KMS-11 (cell line): ENCODE measurements at regions not wholly inside any gene's neighbourhood (a gene's known extent, or its start where the extent isn't known, plus 50 kb on each side); places are given as distances from the start of the nearest gene placed in this dataset.

Experiments
- H2AFZ ChIP-seq: fragments of 200-600 bp; sonication (generic); 2 replicates; pipeline ENCODE4 v1.6.1; 2016; ENCODE audit warnings: antibody characterized with exemption, mixed run types, low read depth
- H3K27ac ChIP-seq: fragments of 200-600 bp; sonication (generic); 2 replicates; pipeline ENCODE4 v1.6.1; 2016; ENCODE audit warnings: mild to moderate bottlenecking, mixed run types
- H3K27me3 ChIP-seq: fragments of 200-600 bp; sonication (generic); 2 replicates; pipeline ENCODE4 v1.6.1; 2017; ENCODE audit warnings: mild to moderate bottlenecking, low read depth, mixed run types, moderate library complexity; ENCODE audit not compliant: insufficient read depth
- H3K36me3 ChIP-seq: fragments of 200-600 bp; sonication (generic); 2 replicates; pipeline ENCODE4 v1.6.1; 2017; ENCODE audit warnings: mild to moderate bottlenecking, mixed run types; ENCODE audit not compliant: insufficient read depth
- H3K4me1 ChIP-seq: fragments of 200-600 bp; sonication (generic); 2 replicates; pipeline ENCODE4 v1.6.1; 2016; ENCODE audit warnings: mild to moderate bottlenecking, low read depth, mixed run types; ENCODE audit not compliant: poor library complexity, severe bottlenecking
- H3K4me2 ChIP-seq: fragments of 200-600 bp; sonication (generic); 2 replicates; pipeline ENCODE4 v1.7.0; 2016; ENCODE audit warnings: mild to moderate bottlenecking, mixed run types
- H3K4me3 ChIP-seq: fragments of 200-600 bp; sonication (generic); IDR thresholded peaks from 2 replicates; pipeline ENCODE4 v1.6.1; 2017; ENCODE audit warnings: low read depth, low read length, mixed read lengths; ENCODE audit not compliant: insufficient read depth
- H3K79me2 ChIP-seq: fragments of 200-600 bp; sonication (generic); 2 replicates; pipeline ENCODE4 v1.6.1; 2016; ENCODE audit warnings: low read depth, mixed run types; ENCODE audit not compliant: insufficient read depth
- H3K9ac ChIP-seq: fragments of 200-600 bp; sonication (generic); 2 replicates; pipeline ENCODE4 v1.6.1; 2016; ENCODE audit warnings: mild to moderate bottlenecking, mixed run types
- H4K20me1 ChIP-seq: fragments of 200-600 bp; sonication (generic); 2 replicates; pipeline ENCODE4 v1.6.1; 2016; ENCODE audit warnings: mild to moderate bottlenecking, mixed run types; ENCODE audit not compliant: insufficient read depth
- TF ChIP-seq, protein P1 (sequence below): fragments of 200-600 bp; sonication (generic); conservative IDR thresholded peaks from 2 replicates; pipeline ENCODE4 v1.6.1; 2017; ENCODE audit warnings: low read depth, mild to moderate bottlenecking, antibody characterized with exemption, low read length, moderate library complexity, mixed read lengths

- Histone ChIP-seq H3K4me1 (no peaks in the 10 kb centered on the region), H4K20me1 (no peaks in the 10 kb centered on the region), H2AFZ (no peak overlapping the region), H3K4me3 (no peak overlapping the region), H3K27me3 (no peaks in the 10 kb centered on the region), H3K27ac (no peak overlapping the region), H3K4me2 (no peak overlapping the region), H3K79me2 (no peaks in the 10 kb centered on the region), H3K36me3 (no peaks in the 10 kb centered on the region), H3K9ac (no peak overlapping the region)
- TF ChIP-seq, protein P1, sequence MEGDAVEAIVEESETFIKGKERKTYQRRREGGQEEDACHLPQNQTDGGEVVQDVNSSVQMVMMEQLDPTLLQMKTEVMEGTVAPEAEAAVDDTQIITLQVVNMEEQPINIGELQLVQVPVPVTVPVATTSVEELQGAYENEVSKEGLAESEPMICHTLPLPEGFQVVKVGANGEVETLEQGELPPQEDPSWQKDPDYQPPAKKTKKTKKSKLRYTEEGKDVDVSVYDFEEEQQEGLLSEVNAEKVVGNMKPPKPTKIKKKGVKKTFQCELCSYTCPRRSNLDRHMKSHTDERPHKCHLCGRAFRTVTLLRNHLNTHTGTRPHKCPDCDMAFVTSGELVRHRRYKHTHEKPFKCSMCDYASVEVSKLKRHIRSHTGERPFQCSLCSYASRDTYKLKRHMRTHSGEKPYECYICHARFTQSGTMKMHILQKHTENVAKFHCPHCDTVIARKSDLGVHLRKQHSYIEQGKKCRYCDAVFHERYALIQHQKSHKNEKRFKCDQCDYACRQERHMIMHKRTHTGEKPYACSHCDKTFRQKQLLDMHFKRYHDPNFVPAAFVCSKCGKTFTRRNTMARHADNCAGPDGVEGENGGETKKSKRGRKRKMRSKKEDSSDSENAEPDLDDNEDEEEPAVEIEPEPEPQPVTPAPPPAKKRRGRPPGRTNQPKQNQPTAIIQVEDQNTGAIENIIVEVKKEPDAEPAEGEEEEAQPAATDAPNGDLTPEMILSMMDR = no peak
Measured at GRCh38 chr7:16300361-16300895, 120.9 kb downstream of the CRPPA start.

DNA sequence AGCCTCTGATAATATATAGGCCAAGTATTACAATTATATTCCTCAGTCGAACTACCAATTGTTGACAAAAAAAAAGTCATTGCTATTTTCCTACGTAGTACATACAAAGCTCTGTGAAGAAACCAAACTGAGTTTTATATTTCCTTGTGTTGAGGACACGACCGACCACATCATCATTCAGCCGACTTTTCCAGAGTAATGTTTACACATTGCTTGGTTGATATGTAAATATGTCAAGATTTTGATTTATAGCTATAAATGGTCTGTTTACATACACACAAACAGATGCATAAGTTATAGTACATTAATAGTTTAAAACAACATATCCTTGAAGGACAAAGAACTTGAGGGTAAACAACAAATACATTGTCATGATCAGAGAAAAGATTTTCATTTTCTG lies 121.5 kb downstream of the CRPPA start:
- no peak overlapping the region for H3K9ac ChIP-seq
- no peaks in the 10 kb centered on the region for H3K79me2 ChIP-seq
- TF ChIP-seq, protein P1 = no peak
- H3K27me3 ChIP-seq = no peaks in the 10 kb centered on the region
- H3K4me2 ChIP-seq = no peak overlapping the region
- H3K4me3 ChIP-seq = no peak overlapping the region
- no peak overlapping the region for H3K27ac ChIP-seq
- H2AFZ ChIP-seq = no peak overlapping the region
- H3K4me1 ChIP-seq = no peaks in the 10 kb centered on the region
- H3K36me3 ChIP-seq = no peaks in the 10 kb centered on the region
- no peaks in the 10 kb centered on the region for H4K20me1 ChIP-seq

DNA sequence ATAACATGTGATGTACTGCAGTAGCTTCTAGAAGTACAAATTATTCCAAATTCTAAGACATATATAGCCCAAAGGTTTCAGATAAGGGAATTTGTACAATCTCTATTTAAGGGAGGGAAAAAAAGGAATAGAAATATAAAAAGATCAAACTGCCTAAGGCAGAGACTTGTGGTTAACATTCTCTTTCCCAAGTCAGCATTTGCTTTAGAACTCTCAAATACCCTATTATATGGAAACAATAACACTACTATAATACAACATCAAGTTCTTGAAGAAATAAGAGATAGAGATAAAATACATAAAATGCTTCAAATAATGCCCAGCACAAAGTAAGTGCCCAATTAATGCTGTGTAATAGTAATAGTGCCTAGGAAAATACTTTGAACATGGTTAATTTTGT lies 123.1 kb downstream of the CRPPA start:
- Histone ChIP-seq H2AFZ (no peak overlapping the region), H3K4me3 (no peak overlapping the region), H3K79me2 (no peaks in the 10 kb centered on the region), H3K27me3 (no peaks in the 10 kb centered on the region), H3K27ac (no peak overlapping the region), H3K4me1 (no peaks in the 10 kb centered on the region), H4K20me1 (no peaks in the 10 kb centered on the region), H3K4me2 (no peak overlapping the region), H3K36me3 (no peaks in the 10 kb centered on the region), H3K9ac (no peak overlapping the region)
- TF ChIP-seq, protein P1 = no peak

DNA sequence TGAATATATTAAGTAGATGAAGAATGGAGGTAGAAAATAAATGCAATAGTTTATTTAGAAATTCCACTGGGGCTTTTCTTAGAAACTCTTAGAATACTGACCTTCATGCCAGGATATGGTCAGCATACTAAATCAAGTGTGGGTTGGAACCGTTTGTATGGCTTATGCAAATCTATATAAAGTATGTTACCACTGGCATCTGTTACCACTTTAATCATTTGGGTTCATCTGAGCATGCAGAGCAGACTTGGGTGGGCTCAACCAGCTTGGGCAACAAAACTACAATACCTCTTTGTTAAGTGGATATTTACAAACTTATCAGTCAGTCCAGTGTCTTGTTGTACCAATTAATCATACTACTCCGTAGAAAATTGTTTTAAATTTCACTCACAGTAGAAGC lies 125.8 kb downstream of the CRPPA start:
- no peaks in the 10 kb centered on the region for H4K20me1 ChIP-seq
- H3K4me3 ChIP-seq = no peak overlapping the region
- no peaks in the 10 kb centered on the region for H3K79me2 ChIP-seq
- H3K4me2 ChIP-seq = no peak overlapping the region
- no peak overlapping the region for H2AFZ ChIP-seq
- H3K9ac ChIP-seq = no peak overlapping the region
- TF ChIP-seq, protein P1 = no peak
- no peaks in the 10 kb centered on the region for H3K36me3 ChIP-seq
- no peaks in the 10 kb centered on the region for H3K4me1 ChIP-seq
- no peak overlapping the region for H3K27ac ChIP-seq
- H3K27me3 ChIP-seq = no peaks in the 10 kb centered on the region
